ENCODE measurements at regions not wholly inside any gene's neighbourhood (a gene's known extent, or its start where the extent isn't known, plus 50 kb on each side); places are given as distances from the start of the nearest gene placed in this dataset.
A peak's percentile ranks its signal among the peaks of the same experiment; 100 is the strongest.

- DNase-seq, result no peak
These were observed 89.4 kb downstream of the TMEM30B start for GRCh38 chr14:61191733-61192132.

- DNase-seq, result no peak
These were observed 90.8 kb downstream of the TMEM30B start for GRCh38 chr14:61190341-61190740.

GRCh38 chr14:61188978-61189808, 91.9 kb downstream of the TMEM30B start:
- peak; percentile 67 for DNase-seq

- DNase-seq, result no peak
These were observed 92.9 kb downstream of the TMEM30B start for GRCh38 chr14:61188196-61188595.

GRCh38 chr14:61187196-61187905, 93.8 kb downstream of the TMEM30B start:
- no peak for DNase-seq

- DNase-seq, result no peak
These were observed 94.6 kb downstream of the TMEM30B start for GRCh38 chr14:61186341-61187195.

- DNase-seq, result no peak
These were observed 95.6 kb downstream of the TMEM30B start for GRCh38 chr14:61185534-61185933.

GRCh38 chr14:61184112-61184511, 97.0 kb downstream of the TMEM30B start:
- DNase-seq, result no peak

GRCh38 chr14:61183196-61183885, 97.8 kb downstream of the TMEM30B start:
- no peak for DNase-seq

- DNase-seq, result no peak
These were observed 101.2 kb downstream of the TMEM30B start for GRCh38 chr14:61179796-61180398.

- no peak for DNase-seq
These were observed 102.0 kb downstream of the TMEM30B start for GRCh38 chr14:61179061-61179690.

GRCh38 chr14:61178226-61179060, 102.7 kb downstream of the TMEM30B start:
- DNase-seq, result peak; percentile 63

GRCh38 chr14:61177279-61178225, 103.6 kb downstream of the TMEM30B start:
- no peak for DNase-seq

- DNase-seq, result no peak
These were observed 104.5 kb downstream of the TMEM30B start for GRCh38 chr14:61176686-61177085.

- no peak for DNase-seq
These were observed 106.2 kb downstream of the TMEM30B start for GRCh38 chr14:61174987-61175386.

GRCh38 chr14:61174441-61174891, 106.7 kb downstream of the TMEM30B start:
- DNase-seq, result no peak

GRCh38 chr14:61171727-61172126, 109.4 kb downstream of the TMEM30B start:
- no peak for DNase-seq

- no peak for DNase-seq
These were observed 113.0 kb downstream of the TMEM30B start for GRCh38 chr14:61168141-61168540.

- no peak for DNase-seq
These were observed 113.5 kb downstream of the TMEM30B start for GRCh38 chr14:61167642-61168041.
